H9 (cell line): ENCODE measurements at regions not wholly inside any gene's neighbourhood (a gene's known extent, or its start where the extent isn't known, plus 50 kb on each side); places are given as distances from the start of the nearest gene placed in this dataset.

Experiments used
- DNase-seq: peaks from one replicate; pipeline ENCODE4 v3.0.0-alpha.2; 2017
- H2AFZ ChIP-seq: one replicate; pipeline ENCODE4 v1.6.1; 2013; ENCODE audit warnings: mild to moderate bottlenecking, low read length, control low read depth, moderate library complexity
- H2AK5ac ChIP-seq: 2 replicates; pipeline ENCODE4 v1.6.1; 2013; ENCODE audit warnings: low read length, control low read depth, mixed read lengths; ENCODE audit not compliant: insufficient read length
- H2BK120ac ChIP-seq: one replicate; pipeline ENCODE4 v1.6.1; 2013; ENCODE audit warnings: low read depth, mild to moderate bottlenecking, low read length, control low read depth, inconsistent platforms; ENCODE audit not compliant: poor library complexity, severe bottlenecking
- H2BK12ac ChIP-seq: 2 replicates; pipeline ENCODE4 v1.6.1; 2013; ENCODE audit warnings: low read length, control low read depth, mixed read lengths, low read depth; ENCODE audit not compliant: insufficient read length
- H2BK15ac ChIP-seq: 2 replicates; pipeline ENCODE4 v1.6.1; 2013; ENCODE audit warnings: low read depth, low read length, control low read depth
- H2BK20ac ChIP-seq: one replicate; pipeline ENCODE4 v1.6.1; 2013; ENCODE audit warnings: low read depth, mild to moderate bottlenecking, low read length, control low read depth, inconsistent platforms; ENCODE audit not compliant: poor library complexity, severe bottlenecking
- H2BK5ac ChIP-seq: 2 replicates; pipeline ENCODE4 v1.6.1; 2013; ENCODE audit warnings: low read length, control low read depth, mixed read lengths; ENCODE audit not compliant: insufficient read length
- H3K14ac ChIP-seq: 2 replicates; pipeline ENCODE4 v1.6.1; 2013; ENCODE audit warnings: low read length, control low read depth; ENCODE audit not compliant: insufficient read depth
- H3K18ac ChIP-seq: 2 replicates; pipeline ENCODE4 v1.6.1; 2013; ENCODE audit warnings: low read depth, mild to moderate bottlenecking, mixed read lengths, low read length, control low read depth; ENCODE audit not compliant: insufficient read length
- H3K23ac ChIP-seq: 2 replicates; pipeline ENCODE4 v1.6.1; 2013; ENCODE audit warnings: low read length, control low read depth, mixed read lengths, low read depth; ENCODE audit not compliant: insufficient read length
- H3K23me2 ChIP-seq: 2 replicates; pipeline ENCODE4 v1.6.1; 2013; ENCODE audit warnings: low read depth, mild to moderate bottlenecking, mixed read lengths, low read length, control low read depth; ENCODE audit not compliant: insufficient read length, poor library complexity, severe bottlenecking
- H3K27ac ChIP-seq: 2 replicates; pipeline ENCODE4 v1.5.1; 2013; ENCODE audit warnings: low read length, control low read depth, mixed read lengths, low read depth; ENCODE audit not compliant: insufficient read length
- H3K27me3 ChIP-seq: 2 replicates; pipeline ENCODE4 v1.6.1; 2013; ENCODE audit warnings: low read length, control low read depth, inconsistent platforms; ENCODE audit not compliant: insufficient read depth
- H3K4ac ChIP-seq: 2 replicates; pipeline ENCODE4 v1.6.1; 2013; ENCODE audit warnings: low read depth, mild to moderate bottlenecking, control low read depth, inconsistent platforms, low read length, moderate library complexity
- H3K4me1 ChIP-seq: 2 replicates; pipeline ENCODE4 v1.6.1; 2013; ENCODE audit warnings: low read length, control low read depth, inconsistent platforms; ENCODE audit not compliant: insufficient read depth
- H3K4me2 ChIP-seq: 2 replicates; pipeline ENCODE4 v1.6.1; 2013; ENCODE audit warnings: low read length, control low read depth, mixed read lengths; ENCODE audit not compliant: insufficient read length, insufficient read depth
- H3K56ac ChIP-seq: 2 replicates; pipeline ENCODE4 v1.6.1; 2013; ENCODE audit warnings: low read depth, mild to moderate bottlenecking, mixed read lengths, low read length, control low read depth; ENCODE audit not compliant: insufficient read length
- H3K79me1 ChIP-seq: 2 replicates; pipeline ENCODE4 v1.6.1; 2013; ENCODE audit warnings: low read depth, mild to moderate bottlenecking, moderate library complexity, low read length, control low read depth, inconsistent platforms; ENCODE audit not compliant: insufficient read depth, poor library complexity, severe bottlenecking
- H3K79me2 ChIP-seq: 2 replicates; pipeline ENCODE4 v1.6.1; 2013; ENCODE audit warnings: low read length, control low read depth, inconsistent platforms; ENCODE audit not compliant: insufficient read depth
- H3K9ac ChIP-seq: 2 replicates; pipeline ENCODE4 v1.6.1; 2013; ENCODE audit warnings: low read length, control low read depth, mixed read lengths; ENCODE audit not compliant: insufficient read length; ENCODE audit errors: extremely low read depth
- H3K9me3 ChIP-seq: one replicate; pipeline ENCODE4 v1.6.1; 2013; ENCODE audit warnings: low read depth, low read length, inconsistent platforms; ENCODE audit not compliant: control insufficient read depth
- H3T11ph ChIP-seq: one replicate; pipeline ENCODE4 v1.6.1; 2013; ENCODE audit warnings: mild to moderate bottlenecking, low read length, control low read depth, inconsistent platforms
- H4K20me1 ChIP-seq: one replicate; pipeline ENCODE4 v1.6.1; 2013; ENCODE audit not compliant: control insufficient read depth, insufficient read length, insufficient read depth
- H4K5ac ChIP-seq: 2 replicates; pipeline ENCODE4 v1.6.1; 2013; ENCODE audit warnings: low read depth, mild to moderate bottlenecking, mixed read lengths, low read length, control low read depth; ENCODE audit not compliant: insufficient read length
- H4K8ac ChIP-seq: replicated peaks from 2 replicates; pipeline ENCODE4 v1.6.1; 2013; ENCODE audit warnings: low read length, control low read depth, mixed read lengths, low read depth; ENCODE audit not compliant: insufficient read length
- H4K91ac ChIP-seq: 2 replicates; pipeline ENCODE4 v1.6.1; 2013; ENCODE audit warnings: low read depth, mild to moderate bottlenecking, moderate library complexity, mixed read lengths, low read length, control low read depth; ENCODE audit not compliant: insufficient read length
- H3K27ac Mint-ChIP-seq, 3 experiments: 2 replicates in 2 of 3; 3 replicates in 1 of 3; pipeline ENCODE4 v1.8.0; 2020 to 2021; ENCODE audit warnings: mixed read lengths in 3 of 3, mild to moderate bottlenecking in 1 of 3, moderate library complexity in 1 of 3
- H3K27me3 Mint-ChIP-seq: 2 replicates; pipeline ENCODE4 v1.8.0; 2021; ENCODE audit warnings: low read depth, mild to moderate bottlenecking, moderate library complexity, mixed read lengths
- H3K36me3 Mint-ChIP-seq, 3 experiments: 2 replicates in 2 of 3; 3 replicates in 1 of 3; pipeline ENCODE4 v1.8.0; 2020 to 2021; ENCODE audit warnings: low read depth in 3 of 3, mixed read lengths in 3 of 3; ENCODE audit not compliant: insufficient read depth in 1 of 3
- H3K4me1 Mint-ChIP-seq, 2 experiments: 2 replicates each; pipeline ENCODE4 v1.8.0; 2020; ENCODE audit warnings: mixed read lengths in 2 of 2
- H3K4me3 Mint-ChIP-seq, 2 experiments: 2 replicates in 1 of 2; 3 replicates in 1 of 2; pipeline ENCODE4 v1.8.0; 2020 to 2021; ENCODE audit warnings: mild to moderate bottlenecking in 2 of 2, mixed read lengths in 2 of 2, moderate library complexity in 1 of 2
- H3K9me3 Mint-ChIP-seq, 2 experiments: 2 replicates in 1 of 2; 3 replicates in 1 of 2; pipeline ENCODE4 v1.8.0; 2020; ENCODE audit warnings: mild to moderate bottlenecking in 2 of 2, mixed read lengths in 2 of 2, moderate library complexity in 1 of 2
- CTCF ChIP-seq: fragments of 200-600 bp; sonication (generic); conservative IDR thresholded peaks from 3 replicates; pipeline ENCODE4 v1.8.0; 2021; ENCODE audit warnings: antibody characterized with exemption, mild to moderate bottlenecking
- WGBS: extraction: QIAGEN DNeasy Blood & Tissue Kit; methylation state at CpG from one replicate; pipeline ENCODE4 v1.1.7; 2013; ENCODE audit warnings: missing lambda C conversion rate, low lambda C conversion rate, mixed read lengths; ENCODE audit not compliant: insufficient read length; ENCODE audit errors: extremely low coverage; 5-methylcytosine and 5-hydroxymethylcytosine counted together

- Histone ChIP-seq H2BK15ac (no peak overlapping the region), H3K14ac (no peak overlapping the region), H3K23ac (no peak overlapping the region), H3K4me2 (no peak overlapping the region), H2AK5ac (no peak overlapping the region), H2BK12ac (no peak overlapping the region), H4K91ac (no peak overlapping the region), H3K9ac (no peak overlapping the region), H2BK5ac (no peak overlapping the region), H4K20me1 (no peaks in the 10 kb centered on the region), H3K27ac (no peak overlapping the region), H3K4ac (no peak overlapping the region), H3K27me3 (no peaks in the 10 kb centered on the region), H3T11ph (no peak overlapping the region), H3K23me2 (no peaks in the 10 kb centered on the region), H4K8ac (no peak overlapping the region), H3K79me1 (no peaks in the 10 kb centered on the region), H3K18ac (no peak overlapping the region), H3K4me1 (peaks cover 7% of the 10 kb centered on the region; the same call in 1 of the 2 replicates), H3K9me3 (no peaks in the 10 kb centered on the region), H2AFZ (no peak overlapping the region), H3K56ac (no peak overlapping the region), H2BK20ac (no peak overlapping the region), H2BK120ac (no peak overlapping the region), H4K5ac (no peak overlapping the region), H3K79me2 (no peaks in the 10 kb centered on the region)
- no peaks in the 10 kb centered on the region; a peak in 1 of 5 replicates for H3K9me3 Mint-ChIP-seq
- H3K4me1 Mint-ChIP-seq = peaks cover 41 to 42% of the 10 kb centered on the region in 2 experiments
- H3K4me3 Mint-ChIP-seq = no peak overlapping the region
- no peaks in the 10 kb centered on the region for H3K27me3 Mint-ChIP-seq
- WGBS = no CpG with 5 or more reads among the region's 4 CpGs
- TF ChIP-seq CTCF = no peak
- H3K36me3 Mint-ChIP-seq = no peaks in the 10 kb centered on the region
- DNase-seq = no peak
- 0 out of 7 replicates have a peak overlapping the region, but pooled peaks of 1 of the 3 experiments have one; percentile 45 for H3K27ac Mint-ChIP-seq
These were observed 80.2 kb upstream of the RNF217 start for GRCh38 chr6:124881898-124882578.
